ENCODE measurements at regions not wholly inside any gene's neighbourhood (a gene's known extent, or its start where the extent isn't known, plus 50 kb on each side); places are given as distances from the start of the nearest gene placed in this dataset.

- DNase-seq (ENCODE audit: low spot score) = no peak
- WGBS = 95% methylated on average over 7 of the region's 7 CpGs
- Histone ChIP-seq H3K9ac (ENCODE audit: low read depth in 1 of 2, low read length in 2 of 2) (no peak overlapping the region), H3K36me3 (ENCODE audit: control insufficient read depth in 4 of 4, insufficient read depth in 3 of 4, low read depth in 1 of 4, low read length in 3 of 4) (no peaks in the 10 kb centered on the region), H3K27me3 (ENCODE audit: control insufficient read depth in 4 of 4, insufficient read depth in 4 of 4, low read length in 3 of 4) (no peaks in the 10 kb centered on the region), H3K9me3 (ENCODE audit: control insufficient read depth in 4 of 4, low read length in 3 of 4) (peaks cover 0 to 3% (median 0%) of the 10 kb centered on the region in 4 donors), H3K27ac (ENCODE audit: low read depth in 1 of 2, low read length in 2 of 2) (no peak overlapping the region), H3K4me3 (ENCODE audit: low read depth in 1 of 3, low read length in 3 of 3) (no peak overlapping the region), H3K4me1 (ENCODE audit: control insufficient read depth in 4 of 4, insufficient read depth in 4 of 4, low read length in 3 of 4) (peaks cover 5 to 23% (median 11%) of the 10 kb centered on the region in 4 donors)
- no peak for TF ChIP-seq MAX (IDR thresholded peaks at IDR 0.05)
- TF ChIP-seq REST (IDR thresholded peaks at IDR 0.05) = no peak
- no peak for TF ChIP-seq GABPA (IDR thresholded peaks at IDR 0.05 in 1 of 2, conservative IDR thresholded peaks at IDR 0.05 in 1 of 2)
- TF ChIP-seq ZBTB33 (IDR thresholded peaks at IDR 0.05) = no peak
- no peak for TF ChIP-seq YY1 (IDR thresholded peaks at IDR 0.05)
- TF ChIP-seq HNF4G (IDR thresholded peaks at IDR 0.05) = no peak
- TF ChIP-seq JUND (IDR thresholded peaks at IDR 0.05) = no peak
- no peak for TF ChIP-seq FOXA2 (IDR thresholded peaks at IDR 0.05)
- no peak for TF ChIP-seq CTCF (IDR thresholded peaks at IDR 0.05; ENCODE audit: low read depth, low read length, missing input control)
- TF ChIP-seq ATF3 (IDR thresholded peaks at IDR 0.05) = no peak
- TF ChIP-seq RXRA (IDR thresholded peaks at IDR 0.05) = no peak
- no peak for TF ChIP-seq RAD21 (IDR thresholded peaks at IDR 0.05)
- TF ChIP-seq TAF1 (conservative IDR thresholded peaks at IDR 0.05) = no peak
- TF ChIP-seq EGR1 (IDR thresholded peaks at IDR 0.05; ENCODE audit: low read depth in 2 of 2) = no peak
- TF ChIP-seq NR2F2 (IDR thresholded peaks at IDR 0.05) = no peak
- TF ChIP-seq SP1 (IDR thresholded peaks at IDR 0.05) = no peak
- no peak for TF ChIP-seq FOXA1 (IDR thresholded peaks at IDR 0.05)
- TF ChIP-seq HNF4A (conservative IDR thresholded peaks at IDR 0.05) = no peak
Observed at GRCh38 chr12:118650586-118650960, 274.2 kb downstream of the SUDS3 start.
